SK-N-SH (cell line): ENCODE measurements at regions not wholly inside any gene's neighbourhood (a gene's known extent, or its start where the extent isn't known, plus 50 kb on each side); places are given as distances from the start of the nearest gene placed in this dataset.

Source experiments
- CTCF ChIA-PET: fragments of 300-600, 350-600 bp; formaldehyde crosslinking; extraction: SDS; loops from one replicate; lab custom pipeline; 2021; lab: Yijun Ruan, JAX
- POLR2A ChIA-PET: fragments of 350-600 bp; sonication (Branson Sonifier 250); formaldehyde crosslinking; extraction: SDS; loops from one replicate; lab custom pipeline; 2020; ENCODE audit warnings: antibody characterized with exemption, inconsistent platforms; lab: Yijun Ruan, JAX
- DNase-seq: peaks from one replicate; pipeline ENCODE4 v3.0.0; 2012
- H2AFZ ChIP-seq: fragments of 200-600 bp; sonication (generic); 2 replicates; pipeline ENCODE4 v1.8.1; 2016; ENCODE audit warnings: antibody characterized with exemption, mild to moderate bottlenecking, low read depth
- H3F3A ChIP-seq: fragments of 200-600 bp; sonication (generic); replicated peaks from 2 replicates; pipeline ENCODE3; 2016; ENCODE audit warnings: antibody characterized with exemption, mild to moderate bottlenecking; ENCODE audit not compliant: insufficient read depth
- H3K27ac ChIP-seq, 2 experiments: fragments of 200-500 bp in 1 of 2; fragments of 200-600 bp in 1 of 2; sonication (Bioruptor generic) in 1 of 2; sonication (generic), shearing (Covaris generic) in 1 of 2; 2 replicates each; pipeline versions ENCODE4 v1.5.1 to v1.6.1; 2014 to 2016; ENCODE audit warnings: low read depth in 2 of 2, inconsistent platforms in 1 of 2, low read length in 1 of 2, mild to moderate bottlenecking in 1 of 2, mixed read lengths in 1 of 2
- H3K27me3 ChIP-seq: fragments of 200-600 bp; sonication (generic), shearing (Covaris generic); 2 replicates; pipeline ENCODE4 v1.6.1; 2016; ENCODE audit warnings: mixed run types; ENCODE audit not compliant: insufficient read depth
- H3K36me3 ChIP-seq, 2 experiments: fragments of 200-500 bp in 1 of 2; fragments of 200-600 bp in 1 of 2; sonication (Bioruptor generic) in 1 of 2; sonication (generic) in 1 of 2; replicated peaks in 1 of 2; 2 replicates each; pipeline versions ENCODE3 to v1.5.1; 2014 to 2016; ENCODE audit warnings: low read length in 1 of 2, mild to moderate bottlenecking in 1 of 2; ENCODE audit not compliant: insufficient read depth in 2 of 2, control insufficient read depth in 1 of 2
- H3K4me1 ChIP-seq, 2 experiments: fragments of 200-500 bp in 1 of 2; fragments of 200-600 bp in 1 of 2; sonication (Bioruptor generic) in 1 of 2; sonication (generic), shearing (Covaris generic) in 1 of 2; 2 replicates each; pipeline versions ENCODE4 v1.5.1 to v1.6.1; 2014 to 2016; ENCODE audit warnings: low read depth in 1 of 2, low read length in 1 of 2, mixed run types in 1 of 2; ENCODE audit not compliant: insufficient read depth in 2 of 2, control insufficient read depth in 1 of 2
- H3K4me2 ChIP-seq: fragments of 200-600 bp; sonication (generic), shearing (Covaris generic); 2 replicates; pipeline ENCODE4 v1.6.1; 2017; ENCODE audit warnings: mixed run types
- H3K4me3 ChIP-seq, 2 experiments: fragments of 200-500 bp in 1 of 2; fragments of 200-600 bp in 1 of 2; sonication (Bioruptor generic) in 1 of 2; sonication (generic), shearing (Covaris generic) in 1 of 2; 2 replicates each; pipeline versions ENCODE4 v1.5.1 to v1.8.1; 2014 to 2016; ENCODE audit warnings: low read depth in 2 of 2, inconsistent platforms in 1 of 2, low read length in 1 of 2, mild to moderate bottlenecking in 1 of 2, mixed read lengths in 1 of 2, moderate library complexity in 1 of 2
- H3K79me2 ChIP-seq: fragments of 200-600 bp; sonication (generic); 2 replicates; pipeline ENCODE4 v1.8.1; 2017; ENCODE audit warnings: mild to moderate bottlenecking; ENCODE audit not compliant: insufficient read depth
- H3K9ac ChIP-seq: fragments of 200-600 bp; sonication (generic); 2 replicates; pipeline ENCODE4 v1.6.1; 2017; ENCODE audit warnings: mixed run types
- H3K9me2 ChIP-seq: fragments of 200-600 bp; sonication (generic); 2 replicates; pipeline ENCODE4 v1.6.1; 2017; ENCODE audit warnings: mixed run types
- H3K9me3 ChIP-seq: fragments of 200-600 bp; sonication (generic); 2 replicates; pipeline ENCODE4 v1.6.1; 2017; ENCODE audit warnings: mixed run types, mild to moderate bottlenecking, moderate library complexity
- H4K20me1 ChIP-seq: fragments of 200-600 bp; sonication (generic); 2 replicates; pipeline ENCODE4 v1.6.1; 2017; ENCODE audit warnings: mild to moderate bottlenecking, mixed run types; ENCODE audit not compliant: insufficient read depth
- ELF1 ChIP-seq: IDR thresholded peaks from 2 replicates; pipeline ENCODE4 v1.4.0; 2012
- EP300 ChIP-seq, 2 experiments: IDR thresholded peaks; 2 replicates each; pipeline versions ENCODE4 v1.4.0 to v1.6.1; 2012; ENCODE audit warnings: borderline replicate concordance in 1 of 2, low read depth in 1 of 2, low read length in 1 of 2
- FOXJ3 ChIP-seq: sonication (generic); formaldehyde crosslinking; IDR thresholded peaks from 2 replicates; pipeline ENCODE4 v1.5.1; 2020; ENCODE audit warnings: mild to moderate bottlenecking, missing genetic modification reagents
- FOXM1 ChIP-seq: IDR thresholded peaks from 2 replicates; pipeline ENCODE4 v1.4.0; 2012; ENCODE audit warnings: low read depth, mild to moderate bottlenecking
- MEF2A ChIP-seq: IDR thresholded peaks from 2 replicates; pipeline ENCODE4 v1.4.0; 2012; ENCODE audit warnings: low read depth, borderline replicate concordance
- POLR2AphosphoS5 ChIP-seq: IDR thresholded peaks from 2 replicates; pipeline ENCODE4 v1.6.1; 2012; ENCODE audit warnings: low read depth, low read length
- SMC3 ChIP-seq: IDR thresholded peaks from 2 replicates; pipeline ENCODE4 v1.6.1; 2012; ENCODE audit warnings: low read depth, low read length, improper control_type of control experiment
- WGBS: methylation state at CpG from one replicate; pipeline ENCODE4 v1.1.6; 2017; ENCODE audit warnings: low lambda C conversion rate; 5-methylcytosine and 5-hydroxymethylcytosine counted together
- TF ChIP-seq, protein P1 (sequence below): IDR thresholded peaks from 2 replicates; pipeline ENCODE4 v1.6.1; 2012; ENCODE audit warnings: mild to moderate bottlenecking, low read depth, low read length, moderate library complexity
- TF ChIP-seq, protein P2 (sequence below): fragments of 200-600 bp; sonication (generic); IDR thresholded peaks from 2 replicates; pipeline ENCODE4 v1.6.1; 2017; ENCODE audit warnings: antibody characterized with exemption, mild to moderate bottlenecking, moderate library complexity
- TF ChIP-seq, protein P3 (sequence below): fragments of 150-350 bp; IDR thresholded peaks from 2 replicates; pipeline ENCODE4 v1.6.1; 2017; ENCODE audit warnings: antibody characterized with exemption, low read length, low read depth, borderline replicate concordance

DNA sequence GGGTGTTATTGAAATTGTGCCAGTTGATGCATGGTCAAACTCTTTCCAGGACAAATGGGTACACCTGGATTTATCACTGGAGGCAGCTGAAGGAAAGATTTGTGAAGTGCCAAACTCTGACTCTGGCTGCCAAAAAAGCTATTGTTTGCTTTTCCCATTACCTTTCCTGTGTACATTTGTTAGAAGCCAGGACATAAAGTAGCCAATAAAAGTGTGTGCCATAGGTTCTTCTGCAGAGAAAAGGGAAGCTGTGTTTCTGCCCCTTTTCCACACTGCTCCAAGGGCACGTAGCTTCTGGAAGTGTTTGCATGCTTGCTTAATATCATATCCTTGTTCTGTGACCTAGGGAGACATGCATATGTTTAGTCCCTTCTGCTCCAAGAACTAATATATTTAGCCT lies 1114.4 kb downstream of the SLC16A7 start:
- Histone ChIP-seq H3K4me1 (no peaks in the 10 kb centered on the region), H3K79me2 (no peaks in the 10 kb centered on the region), H3F3A (no peaks in the 10 kb centered on the region), H3K4me2 (no peak overlapping the region), H3K9ac (no peak overlapping the region), H2AFZ (no peak overlapping the region), H3K4me3 (no peak overlapping the region), H3K27me3 (no peaks in the 10 kb centered on the region), H3K9me3 (peaks cover 4% of the 10 kb centered on the region; the same call in 1 of the 2 replicates), H3K27ac (no peak overlapping the region), H3K9me2 (0 out of 2 replicates have a peak, but pooled peaks cover 3% of the 10 kb centered on the region), H3K36me3 (no peaks in the 10 kb centered on the region), H4K20me1 (no peaks in the 10 kb centered on the region)
- no peak for DNase-seq
- TF ChIP-seq POLR2AphosphoS5 (no peak), EP300 (IDR thresholded peaks at IDR 0.05; ENCODE audit: borderline replicate concordance in 1 of 2, low read depth in 1 of 2, low read length in 1 of 2) (no peak), ELF1 (no peak), MEF2A (no peak), SMC3 (no peak), FOXJ3 (CRISPR knock-in tag) (no peak), FOXM1 (no peak)
- TF ChIP-seq, protein P1, sequence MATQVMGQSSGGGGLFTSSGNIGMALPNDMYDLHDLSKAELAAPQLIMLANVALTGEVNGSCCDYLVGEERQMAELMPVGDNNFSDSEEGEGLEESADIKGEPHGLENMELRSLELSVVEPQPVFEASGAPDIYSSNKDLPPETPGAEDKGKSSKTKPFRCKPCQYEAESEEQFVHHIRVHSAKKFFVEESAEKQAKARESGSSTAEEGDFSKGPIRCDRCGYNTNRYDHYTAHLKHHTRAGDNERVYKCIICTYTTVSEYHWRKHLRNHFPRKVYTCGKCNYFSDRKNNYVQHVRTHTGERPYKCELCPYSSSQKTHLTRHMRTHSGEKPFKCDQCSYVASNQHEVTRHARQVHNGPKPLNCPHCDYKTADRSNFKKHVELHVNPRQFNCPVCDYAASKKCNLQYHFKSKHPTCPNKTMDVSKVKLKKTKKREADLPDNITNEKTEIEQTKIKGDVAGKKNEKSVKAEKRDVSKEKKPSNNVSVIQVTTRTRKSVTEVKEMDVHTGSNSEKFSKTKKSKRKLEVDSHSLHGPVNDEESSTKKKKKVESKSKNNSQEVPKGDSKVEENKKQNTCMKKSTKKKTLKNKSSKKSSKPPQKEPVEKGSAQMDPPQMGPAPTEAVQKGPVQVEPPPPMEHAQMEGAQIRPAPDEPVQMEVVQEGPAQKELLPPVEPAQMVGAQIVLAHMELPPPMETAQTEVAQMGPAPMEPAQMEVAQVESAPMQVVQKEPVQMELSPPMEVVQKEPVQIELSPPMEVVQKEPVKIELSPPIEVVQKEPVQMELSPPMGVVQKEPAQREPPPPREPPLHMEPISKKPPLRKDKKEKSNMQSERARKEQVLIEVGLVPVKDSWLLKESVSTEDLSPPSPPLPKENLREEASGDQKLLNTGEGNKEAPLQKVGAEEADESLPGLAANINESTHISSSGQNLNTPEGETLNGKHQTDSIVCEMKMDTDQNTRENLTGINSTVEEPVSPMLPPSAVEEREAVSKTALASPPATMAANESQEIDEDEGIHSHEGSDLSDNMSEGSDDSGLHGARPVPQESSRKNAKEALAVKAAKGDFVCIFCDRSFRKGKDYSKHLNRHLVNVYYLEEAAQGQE = no peak
- TF ChIP-seq, protein P2, sequence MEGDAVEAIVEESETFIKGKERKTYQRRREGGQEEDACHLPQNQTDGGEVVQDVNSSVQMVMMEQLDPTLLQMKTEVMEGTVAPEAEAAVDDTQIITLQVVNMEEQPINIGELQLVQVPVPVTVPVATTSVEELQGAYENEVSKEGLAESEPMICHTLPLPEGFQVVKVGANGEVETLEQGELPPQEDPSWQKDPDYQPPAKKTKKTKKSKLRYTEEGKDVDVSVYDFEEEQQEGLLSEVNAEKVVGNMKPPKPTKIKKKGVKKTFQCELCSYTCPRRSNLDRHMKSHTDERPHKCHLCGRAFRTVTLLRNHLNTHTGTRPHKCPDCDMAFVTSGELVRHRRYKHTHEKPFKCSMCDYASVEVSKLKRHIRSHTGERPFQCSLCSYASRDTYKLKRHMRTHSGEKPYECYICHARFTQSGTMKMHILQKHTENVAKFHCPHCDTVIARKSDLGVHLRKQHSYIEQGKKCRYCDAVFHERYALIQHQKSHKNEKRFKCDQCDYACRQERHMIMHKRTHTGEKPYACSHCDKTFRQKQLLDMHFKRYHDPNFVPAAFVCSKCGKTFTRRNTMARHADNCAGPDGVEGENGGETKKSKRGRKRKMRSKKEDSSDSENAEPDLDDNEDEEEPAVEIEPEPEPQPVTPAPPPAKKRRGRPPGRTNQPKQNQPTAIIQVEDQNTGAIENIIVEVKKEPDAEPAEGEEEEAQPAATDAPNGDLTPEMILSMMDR = no peak
- TF ChIP-seq, protein P3, sequence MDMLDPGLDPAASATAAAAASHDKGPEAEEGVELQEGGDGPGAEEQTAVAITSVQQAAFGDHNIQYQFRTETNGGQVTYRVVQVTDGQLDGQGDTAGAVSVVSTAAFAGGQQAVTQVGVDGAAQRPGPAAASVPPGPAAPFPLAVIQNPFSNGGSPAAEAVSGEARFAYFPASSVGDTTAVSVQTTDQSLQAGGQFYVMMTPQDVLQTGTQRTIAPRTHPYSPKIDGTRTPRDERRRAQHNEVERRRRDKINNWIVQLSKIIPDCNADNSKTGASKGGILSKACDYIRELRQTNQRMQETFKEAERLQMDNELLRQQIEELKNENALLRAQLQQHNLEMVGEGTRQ = no peak
- WGBS = 0% methylated on average over 1 of the region's 1 CpG
- ChIA-PET CTCF (interaction anchor here (0.5 kb wide), 1 partner anchor 10 kb away, joined by 3 read pairs; no protein-coding TSS in a partner anchor), POLR2A (no interaction called here)
